Stimulated activated CD4-positive, alpha-beta T cell treated with anti-CD3 and anti-CD28 coated beads, Interleukin-15, amount 100 ng/mL, for 24 hours (primary cell): ENCODE measurements at regions not wholly inside any gene's neighbourhood (a gene's known extent, or its start where the extent isn't known, plus 50 kb on each side); places are given as distances from the start of the nearest gene placed in this dataset.
"Not testable (repeated sequence)": the region's sequence is repeated elsewhere in the genome, so short reads cannot be mapped to it uniquely, and the experiment has no call there.

Source experiments
- DNase-seq: peaks from one replicate; pipeline ENCODE4 v3.0.0-alpha.2; 2020

DNA sequence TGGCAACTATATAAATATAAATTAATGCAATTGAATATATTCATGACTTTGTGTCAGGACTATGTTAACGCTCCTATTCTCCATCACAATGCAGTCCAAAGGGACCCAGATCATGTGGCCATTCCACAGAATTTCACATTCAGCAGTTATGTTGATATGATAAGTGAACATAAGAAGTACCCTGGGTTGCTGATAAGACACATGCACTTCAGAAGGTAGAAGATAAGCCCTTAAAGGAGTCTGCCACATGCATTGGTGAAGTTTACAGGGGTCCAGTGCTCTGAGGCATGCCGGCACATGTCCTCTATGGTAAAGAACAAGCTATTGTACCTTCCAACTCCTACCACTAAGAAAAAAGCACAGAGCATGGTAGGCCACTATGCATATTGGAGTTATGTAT lies 76.4 kb downstream of the PHAX start:
- DNase-seq: no peak

DNA sequence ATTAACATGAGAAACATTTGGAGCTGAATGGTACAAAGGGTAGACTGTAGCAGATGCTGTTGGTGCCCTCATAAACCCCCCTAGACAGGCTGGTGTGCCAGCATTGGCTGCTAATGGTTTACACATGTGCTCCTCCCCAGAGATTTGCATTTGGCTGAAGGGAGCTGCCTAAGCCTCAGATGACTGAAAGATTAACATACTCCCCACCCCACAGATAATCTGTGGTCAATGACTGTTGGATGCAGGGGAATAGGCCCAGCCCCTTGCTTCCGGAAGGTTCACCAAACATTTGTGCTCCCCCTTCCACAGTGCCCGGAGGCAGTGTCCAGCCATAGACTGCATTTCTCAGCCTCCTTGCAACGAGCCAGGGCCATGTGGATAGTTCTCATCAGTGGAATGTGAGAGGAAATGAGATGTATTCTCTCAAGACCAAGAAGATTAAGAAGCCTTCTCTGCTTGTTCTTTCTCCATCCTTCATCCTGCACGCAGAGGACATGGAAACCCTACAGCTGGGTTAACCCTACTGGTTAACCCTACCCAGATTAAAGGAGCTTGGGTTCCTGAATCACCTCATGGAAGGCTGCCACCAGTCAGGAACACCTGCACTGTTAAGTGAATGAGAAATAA lies 79.6 kb downstream of the PHAX start:
- no peak for DNase-seq

- not testable (repeated sequence) for DNase-seq
Measured at GRCh38 chr5:126681314-126681713, 80.6 kb downstream of the PHAX start.

DNA sequence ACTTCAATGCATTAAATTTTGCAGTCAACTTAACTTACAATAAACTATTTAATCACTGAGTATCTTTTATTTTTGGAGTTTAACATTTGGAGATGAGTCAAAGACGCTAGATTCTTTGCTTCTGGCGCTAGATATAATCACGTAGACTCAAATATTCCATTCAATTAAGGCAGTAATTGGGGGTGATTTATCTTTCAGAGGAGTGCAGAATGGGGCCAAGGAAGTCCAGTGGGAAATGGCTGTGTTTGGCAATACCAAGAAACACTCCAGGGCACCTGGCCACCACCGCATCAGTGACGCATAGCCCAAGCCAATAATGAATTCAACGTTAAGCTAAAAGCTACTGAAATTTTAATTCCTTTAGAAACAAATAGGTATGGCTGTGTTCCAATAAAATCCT lies 81.2 kb downstream of the PHAX start:
- no peak for DNase-seq

GRCh38 chr5:126682856-126683255 lies 82.1 kb downstream of the PHAX start:
- no peak for DNase-seq

- no peak for DNase-seq
Measured at GRCh38 chr5:126683912-126684311, 83.2 kb downstream of the PHAX start.

GRCh38 chr5:126684656-126685442 lies 84.1 kb downstream of the PHAX start:
- peak; percentile 82 for DNase-seq

DNA sequence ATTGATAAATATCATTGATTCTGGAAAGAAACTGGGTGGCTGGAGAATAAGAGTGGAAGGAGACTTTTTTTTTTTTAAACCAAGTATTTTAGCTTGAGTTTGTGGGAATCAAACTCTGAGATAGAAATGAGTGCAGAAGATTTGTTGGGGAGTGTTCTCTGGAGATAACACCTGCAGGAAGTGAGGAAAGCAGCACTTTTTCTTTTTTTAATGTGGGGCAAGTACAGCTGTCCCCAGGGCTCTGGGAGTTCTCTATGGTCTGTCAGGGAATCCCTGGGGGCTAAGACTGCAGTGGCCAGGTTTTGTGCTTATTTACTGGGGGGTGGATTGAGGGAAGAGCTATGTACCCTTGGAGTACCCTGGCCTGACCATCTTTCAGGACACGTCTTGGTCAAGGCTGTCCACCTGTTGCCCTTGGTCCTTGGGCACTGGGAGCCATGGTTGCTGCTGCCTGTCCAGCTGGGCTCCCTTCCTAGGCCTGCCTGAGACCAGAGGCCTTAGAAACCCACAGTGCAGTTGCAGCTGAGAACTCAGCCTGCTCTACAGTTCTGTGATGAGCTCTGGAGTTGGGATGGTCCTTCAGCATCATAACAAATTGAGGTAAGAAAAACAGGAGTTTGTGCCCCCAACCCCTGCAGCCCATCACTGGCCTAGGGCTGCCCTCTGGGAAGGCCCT lies 85.8 kb downstream of the PHAX start:
- DNase-seq: no peak

- no peak for DNase-seq
Measured at GRCh38 chr5:126692971-126693370, 84.0 kb upstream of the LMNB1 start.

GRCh38 chr5:126693806-126694205 lies 83.1 kb upstream of the LMNB1 start:
- DNase-seq: no peak

GRCh38 chr5:126694403-126694802 lies 82.5 kb upstream of the LMNB1 start:
- no peak for DNase-seq

GRCh38 chr5:126695091-126695490 lies 81.8 kb upstream of the LMNB1 start:
- DNase-seq: no peak

GRCh38 chr5:126707080-126707479 lies 69.9 kb upstream of the LMNB1 start:
- DNase-seq: no peak

GRCh38 chr5:126715765-126716164 lies 61.2 kb upstream of the LMNB1 start:
- no peak for DNase-seq

GRCh38 chr5:126716861-126717260 lies 60.1 kb upstream of the LMNB1 start:
- DNase-seq: no peak

DNA sequence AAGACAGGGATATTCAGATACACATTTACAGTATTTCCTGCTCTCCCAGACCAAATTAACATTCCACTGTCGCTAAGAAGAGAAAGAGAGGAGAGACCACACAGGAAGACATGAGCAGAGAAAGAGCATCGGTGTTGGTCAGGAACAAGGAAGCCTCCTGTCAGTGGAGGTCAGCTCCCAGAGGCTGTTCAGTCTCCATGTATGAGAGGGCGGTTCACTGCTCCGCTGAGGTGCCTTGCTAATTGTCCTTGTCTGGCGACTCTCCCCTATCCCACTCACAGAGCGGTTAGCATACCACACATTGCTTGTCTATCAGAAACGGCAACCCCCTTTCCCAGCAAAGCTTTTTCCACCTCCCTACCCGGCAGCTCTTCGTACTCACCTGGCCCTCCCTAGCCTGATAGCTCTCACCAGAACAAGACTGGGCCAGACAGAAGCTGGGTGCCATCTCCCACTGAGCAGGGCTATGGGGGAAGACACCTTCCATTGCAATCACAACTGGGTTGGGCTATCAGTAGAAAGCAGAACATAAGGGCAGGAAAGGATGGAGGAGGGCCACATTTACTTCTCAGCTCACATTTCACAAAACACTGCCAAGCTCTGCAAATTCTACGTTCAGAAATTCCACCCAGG lies 58.6 kb upstream of the LMNB1 start:
- no peak for DNase-seq

DNA sequence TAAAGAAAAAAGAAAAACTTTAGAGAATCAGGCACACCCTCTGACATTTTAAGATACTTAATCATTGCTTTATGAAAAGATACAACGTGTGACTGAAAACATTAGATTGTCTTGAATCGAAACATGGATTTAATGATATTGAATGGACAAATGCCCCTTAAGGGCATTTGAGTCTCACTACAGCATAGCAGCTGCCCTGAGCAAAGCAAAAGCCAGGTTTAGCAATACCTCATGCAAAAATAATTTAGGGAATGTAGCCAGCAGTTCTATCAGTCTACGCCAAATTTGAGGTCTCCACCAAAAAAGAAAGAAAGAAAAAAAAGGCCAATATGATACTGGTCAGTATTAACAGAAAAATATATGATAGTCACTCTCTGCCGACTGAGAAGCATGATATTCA lies 56.6 kb upstream of the LMNB1 start:
- DNase-seq: no peak

GRCh38 chr5:126723643-126724042 lies 53.3 kb upstream of the LMNB1 start:
- no peak for DNase-seq
